ENCODE measurements at regions not wholly inside any gene's neighbourhood (a gene's known extent, or its start where the extent isn't known, plus 50 kb on each side); places are given as distances from the start of the nearest gene placed in this dataset.

DNA sequence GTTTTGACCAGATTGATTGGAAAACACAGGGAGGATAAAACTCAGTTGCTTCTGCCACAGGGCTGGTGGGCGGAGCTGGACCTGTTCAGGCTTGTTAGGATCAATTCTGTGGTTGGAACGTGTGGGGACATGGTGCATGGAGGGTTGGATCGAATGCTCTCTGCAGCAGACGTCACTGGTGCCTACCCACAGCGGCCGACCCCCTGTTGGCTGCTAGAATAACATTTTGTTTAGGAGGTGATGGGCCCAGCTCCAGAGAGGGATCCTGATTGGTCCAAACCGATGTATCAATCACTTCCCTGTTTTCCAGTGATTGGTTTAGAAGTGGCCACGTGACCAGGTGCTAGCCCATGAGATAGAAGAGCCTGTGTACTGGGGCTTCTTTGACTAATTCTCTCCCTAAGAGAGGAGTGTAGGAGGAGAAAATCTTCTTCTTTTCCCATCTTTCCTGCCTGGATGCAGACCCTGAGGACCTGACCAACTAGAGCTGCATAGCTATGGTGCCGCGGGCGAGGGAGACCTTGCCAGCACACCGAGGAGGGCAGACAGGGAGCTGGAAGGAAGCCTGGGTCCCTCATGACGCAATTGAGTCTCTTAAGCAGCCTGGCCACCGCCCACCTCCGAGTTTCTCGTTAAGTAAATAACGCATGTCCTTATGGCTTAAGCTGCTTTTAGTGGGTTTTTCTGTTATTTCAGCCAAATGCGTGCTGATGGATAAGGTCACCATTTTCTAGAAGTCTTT is 163.5 kb downstream of the AACS start:
- DNase-seq, result no peak

- DNase-seq, result no peak
These were observed 164.8 kb downstream of the AACS start for GRCh38 chr12:125229878-125230530.

DNA sequence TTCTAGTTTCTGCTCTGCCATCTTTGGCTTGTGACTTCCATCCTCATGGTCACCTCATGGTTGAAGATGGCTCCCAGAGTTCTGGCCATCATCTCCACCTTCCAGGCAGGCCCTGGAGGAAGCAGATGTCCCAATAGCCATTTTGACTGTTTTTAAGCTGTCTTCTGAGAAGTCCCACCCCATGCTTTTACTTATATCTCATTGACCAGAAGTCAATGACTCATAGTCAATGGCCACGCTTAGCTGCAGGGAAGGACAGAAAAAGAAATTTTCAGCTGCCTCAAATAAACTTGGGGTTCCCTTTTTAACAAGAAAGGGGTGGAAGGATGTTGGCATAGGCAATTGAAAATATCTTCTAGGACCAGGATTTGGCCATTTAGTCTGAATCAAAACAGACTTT is 168.1 kb downstream of the AACS start:
- DNase-seq, result no peak

DNA sequence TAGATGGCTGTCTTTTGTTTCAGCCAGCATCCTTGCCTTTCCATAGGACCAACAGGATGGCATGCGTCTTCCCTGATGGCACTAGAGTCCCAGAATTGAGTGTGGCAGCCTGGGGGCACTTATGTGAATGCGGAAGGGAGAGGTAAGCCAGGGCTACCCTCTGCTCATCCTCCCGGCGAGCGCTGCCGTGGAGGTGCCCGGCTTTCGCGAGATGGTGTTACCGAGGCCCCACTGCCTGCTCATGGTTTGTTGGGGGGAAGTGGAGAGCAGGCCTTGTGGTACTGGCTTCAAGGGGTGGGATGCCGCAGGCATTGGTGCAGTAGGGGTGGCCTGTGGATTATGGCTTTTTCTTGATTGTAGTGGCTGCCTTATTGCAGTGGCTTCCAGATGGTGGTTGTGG is 174.3 kb downstream of the AACS start:
- DNase-seq, result no peak

- no peak for DNase-seq
These were observed 175.5 kb downstream of the AACS start for GRCh38 chr12:125240717-125241116.

GRCh38 chr12:125243811-125244210 is 178.6 kb downstream of the AACS start:
- DNase-seq, result no peak

- no peak for DNase-seq
These were observed 179.1 kb downstream of the AACS start for GRCh38 chr12:125244338-125244737.

GRCh38 chr12:125245581-125246557 is 180.6 kb downstream of the AACS start:
- DNase-seq, result no peak

DNA sequence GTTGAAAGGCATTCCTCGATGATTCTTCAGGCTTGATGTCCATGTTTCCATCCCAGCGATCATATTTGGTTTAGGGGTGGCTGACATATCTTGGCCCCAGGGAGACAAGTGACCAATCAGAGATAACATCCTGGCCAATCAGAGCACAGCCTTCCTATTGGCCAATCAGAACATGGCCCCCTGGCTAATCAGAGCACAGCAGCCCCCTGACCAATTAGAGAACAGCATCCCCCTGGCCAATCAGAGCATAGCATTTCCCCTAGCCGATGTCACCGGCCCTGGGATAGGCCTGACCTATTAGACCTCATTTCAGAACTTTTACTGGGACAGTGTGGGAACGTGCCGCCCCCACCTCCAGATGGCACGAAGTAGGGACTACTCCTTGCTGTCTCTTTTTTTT is 182.2 kb downstream of the AACS start:
- no peak for DNase-seq

DNA sequence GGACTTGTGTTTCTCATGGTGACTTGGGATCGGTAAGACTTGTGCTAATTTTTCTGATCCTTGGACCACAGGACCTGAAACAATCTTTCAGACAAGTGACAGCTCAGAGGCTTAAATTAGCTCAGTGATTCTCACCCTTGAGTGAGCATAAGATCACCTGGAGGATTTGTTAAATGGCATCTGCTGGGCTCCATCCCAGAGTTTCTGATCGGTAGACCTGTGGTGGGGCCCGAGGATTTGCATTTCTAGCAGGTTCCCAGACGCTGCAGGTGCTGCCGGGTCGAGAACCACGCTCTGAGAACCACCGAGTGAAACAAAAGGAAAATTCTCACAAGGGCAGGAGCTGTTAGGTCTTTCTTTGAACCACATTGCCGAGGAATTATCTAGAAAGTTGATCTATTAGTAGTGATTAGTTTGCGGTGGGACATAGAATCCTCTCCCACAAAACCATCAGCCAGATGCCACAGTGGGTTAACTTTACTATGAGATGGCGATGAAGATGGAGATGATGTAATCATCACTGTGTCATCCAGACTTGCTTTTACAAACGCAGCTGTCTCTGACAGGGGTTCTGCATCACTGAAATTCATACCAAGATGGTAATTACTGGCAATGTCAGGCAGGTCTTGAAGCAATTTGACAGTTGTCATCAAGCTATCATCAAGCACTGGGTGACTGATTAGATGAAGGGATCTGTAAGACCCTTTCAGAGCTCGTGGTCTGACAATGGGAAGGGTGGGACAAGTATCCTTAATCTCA is 184.0 kb downstream of the AACS start:
- no peak for DNase-seq

- no peak for DNase-seq
These were observed 184.7 kb downstream of the AACS start for GRCh38 chr12:125249932-125250331.

DNA sequence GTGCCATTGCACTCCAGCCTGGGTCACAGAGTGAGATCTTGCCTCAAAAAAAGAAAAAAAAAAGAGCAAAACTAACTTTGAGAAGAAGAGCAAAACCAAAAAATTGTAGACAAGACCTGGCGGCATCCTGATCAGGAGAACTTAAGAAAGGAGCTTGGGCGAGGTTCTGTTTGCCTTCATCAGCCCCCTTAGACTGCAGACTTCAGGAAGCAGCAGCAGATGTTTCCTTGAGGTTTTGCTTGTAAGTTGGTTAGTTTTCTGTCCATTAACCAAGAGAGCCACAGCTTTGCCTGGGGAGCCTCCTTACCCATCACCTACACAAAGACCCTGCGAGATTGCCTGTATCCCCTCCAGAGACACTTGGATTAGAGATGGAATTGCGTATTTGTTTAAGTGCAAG is 189.0 kb downstream of the AACS start:
- DNase-seq, result no peak

GRCh38 chr12:125254856-125255255 is 189.6 kb downstream of the AACS start:
- DNase-seq, result no peak

DNA sequence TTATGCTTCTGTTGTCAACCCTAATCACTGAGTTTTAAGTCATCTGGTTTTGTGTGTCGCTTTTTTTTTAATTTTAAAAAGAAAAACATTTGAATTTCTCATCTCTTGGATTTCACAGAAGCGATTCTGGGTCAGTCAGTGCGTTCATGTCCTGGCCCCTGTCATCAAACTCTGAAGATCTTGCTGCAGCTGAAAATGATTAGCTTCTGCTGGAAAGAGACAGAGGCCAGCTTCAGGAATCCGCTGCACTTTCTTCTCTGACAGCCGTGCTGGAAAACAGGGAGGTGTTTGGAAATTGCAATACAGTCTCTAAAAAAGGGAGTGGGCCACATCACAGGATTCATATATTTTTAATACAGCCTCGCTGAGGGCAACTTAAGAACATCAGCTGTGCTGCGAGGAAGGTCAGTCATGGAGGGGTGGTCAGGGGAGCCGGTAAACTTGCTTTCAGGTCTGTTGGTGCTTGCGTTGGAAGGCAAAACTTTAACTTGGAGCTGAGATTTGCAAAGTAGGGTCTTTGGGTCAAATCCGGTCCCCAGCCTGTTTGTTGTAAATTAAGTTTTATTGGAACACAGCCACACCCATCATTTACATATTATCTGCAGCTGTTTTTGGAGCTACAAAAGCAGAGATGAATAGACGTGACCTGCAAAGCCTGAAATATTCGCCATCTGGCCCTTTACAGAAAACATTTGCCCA is 190.8 kb downstream of the AACS start:
- DNase-seq, result no peak

GRCh38 chr12:125256634-125256936 is 191.3 kb downstream of the AACS start:
- no peak for DNase-seq

GRCh38 chr12:125259178-125259867 is 194.1 kb downstream of the AACS start:
- no peak for DNase-seq

- DNase-seq, result no peak
These were observed 197.6 kb downstream of the AACS start for GRCh38 chr12:125262851-125263250.

DNA sequence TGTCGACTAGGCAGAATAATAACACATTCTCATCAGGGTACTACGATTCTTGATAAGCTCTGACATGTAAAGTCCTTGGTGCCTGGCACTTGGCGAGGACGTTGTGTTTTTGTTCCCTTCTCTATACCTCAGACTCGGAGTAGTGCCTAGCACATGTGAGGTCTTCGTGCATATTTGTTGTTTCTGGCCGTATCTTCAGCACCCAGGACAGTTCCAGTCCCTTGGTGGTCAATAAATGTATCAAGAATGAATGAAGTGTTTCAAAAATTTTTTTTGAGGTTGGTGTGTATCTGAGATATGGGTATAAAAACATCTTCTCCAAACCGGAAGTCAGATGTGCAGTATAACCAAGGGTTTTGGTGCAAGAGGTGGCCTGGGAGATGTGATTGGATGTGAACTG is 198.2 kb downstream of the AACS start:
- no peak for DNase-seq

DNA sequence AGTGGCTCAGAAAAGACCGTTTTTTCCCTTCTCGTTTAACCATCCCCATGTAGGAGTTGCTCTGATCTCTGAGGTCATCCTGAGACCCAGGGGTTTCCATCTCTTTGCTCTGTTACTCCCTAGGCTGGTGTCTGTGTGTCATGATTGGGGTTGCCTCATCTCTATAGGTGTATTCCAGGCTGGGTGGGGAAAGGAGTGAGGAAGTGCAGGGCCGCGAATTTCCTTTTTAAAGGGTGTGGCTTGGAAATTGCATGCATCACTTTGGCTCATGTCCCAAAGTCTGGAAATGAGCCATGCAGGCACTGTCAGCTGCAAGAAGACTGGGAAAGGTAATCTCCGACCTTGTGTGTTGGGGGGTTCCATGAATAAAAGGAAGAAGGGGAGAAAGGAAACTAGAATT is 201.9 kb downstream of the AACS start:
- no peak for DNase-seq

DNA sequence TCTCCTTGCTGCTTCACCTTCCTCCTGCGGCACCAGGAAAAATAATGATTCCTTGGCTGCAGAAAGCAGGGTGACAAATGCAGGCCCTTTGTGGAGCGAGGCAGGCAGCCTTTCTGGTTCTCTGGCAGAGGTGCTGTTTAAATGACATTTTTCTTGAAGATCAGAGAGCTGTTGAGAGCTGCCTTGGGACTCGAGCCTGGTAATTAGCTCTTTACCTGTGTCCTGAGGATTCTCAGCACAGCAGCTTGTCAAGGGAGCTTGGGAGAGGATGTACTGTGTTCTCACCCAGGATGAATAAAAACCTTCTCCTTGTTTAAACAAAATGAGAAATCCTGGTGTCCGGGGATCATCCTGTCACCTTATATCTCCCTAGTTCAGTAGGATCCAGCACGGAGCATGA is 204.0 kb downstream of the AACS start:
- no peak for DNase-seq

GRCh38 chr12:125271892-125272291 is 206.7 kb downstream of the AACS start:
- no peak for DNase-seq

Measured in activated naive CD4-positive, alpha-beta T cell treated with Interleukin-2 at 50 U/mL for 16 hours (primary cell).